Psoas muscle (tissue), 7 donors: ENCODE measurements at regions not wholly inside any gene's neighbourhood (a gene's known extent, or its start where the extent isn't known, plus 50 kb on each side); places are given as distances from the start of the nearest gene placed in this dataset.

Experiments
- ATAC-seq, 4 donors: fragments of 200-7000 bp; cut with Tn5 transposase; one replicate each; pipeline ENCODE4 v1.9.1; 2020; ENCODE audit warnings: moderate library complexity in 3 of 4, mild to moderate bottlenecking in 2 of 4
- DNase-seq, 2 donors: peaks; one replicate each; pipeline ENCODE4 v3.0.0-alpha.2; 2020
- H3K27ac ChIP-seq: fragments of 200-600 bp; one replicate; pipeline ENCODE4 v1.8.0; 2022
- H3K27me3 ChIP-seq, 3 donors: fragments of 200-600 bp in 1 of 3; one replicate each; pipeline versions ENCODE4 v1.6.1 to v1.8.0; 2013 to 2022; ENCODE audit warnings: low read length in 2 of 3, mild to moderate bottlenecking in 2 of 3, moderate library complexity in 1 of 3; ENCODE audit not compliant: insufficient read depth in 3 of 3
- H3K36me3 ChIP-seq, 2 donors: fragments of 200-600 bp in 1 of 2; one replicate each; pipeline versions ENCODE4 v1.6.1 to v1.8.0; 2013 to 2022; ENCODE audit warnings: low read depth in 1 of 2, mild to moderate bottlenecking in 1 of 2, moderate library complexity in 1 of 2; ENCODE audit not compliant: insufficient read depth in 1 of 2
- H3K4me1 ChIP-seq: fragments of 200-600 bp; one replicate; pipeline ENCODE4 v1.8.0; 2022
- H3K4me3 ChIP-seq: fragments of 200-600 bp; one replicate; pipeline ENCODE4 v1.8.0; 2022; ENCODE audit warnings: mild to moderate bottlenecking
- H3K9me3 ChIP-seq: fragments of 200-600 bp; one replicate; pipeline ENCODE4 v1.8.0; 2022
- CTCF ChIP-seq: fragments of 200-600 bp; IDR thresholded peaks from one replicate; pipeline ENCODE4 v1.8.0; 2022; ENCODE audit warnings: antibody characterized with exemption
- WGBS, 3 donors: extraction: QIAGEN DNeasy Blood & Tissue Kit; methylation state at CpG; one replicate each; pipeline versions ENCODE4 v1.1.6 to v1.1.7; 2013; 5-methylcytosine and 5-hydroxymethylcytosine counted together
- intact Hi-C, 2 donors: fragments of 100-400 bp; cut with DNase I; formaldehyde crosslinking; loops; one replicate each; pipeline versions ENCODE4 v1.11.0 to v1.14.2; 2022
- donor health status: healthy with polysubstance abuse.
- donor health status: DM: no; HTN: no; CAD: no; lungs with moderate emphysema.
- donor health status: Bipolar disorder and iron deficiency.
- donor health status: healthy.
- donor health status: DM: yes; HTN: yes; CAD: no.
- donor health status: DM: no; HTN: no; CAD: no.
- donor health status: DM: yes; HTN: yes; CAD: no.

GRCh38 chr5:149441986-149442385, 62.9 kb upstream of the IL17B start:
- no peaks in the 10 kb centered on the region for H3K9me3 ChIP-seq
- intact Hi-C loops = loop anchor here (2.0 to 5.0 kb wide), 4 partner anchors 45 to 175 kb away; no protein-coding TSS in a partner anchor
- no peak for ATAC-seq
- H3K4me1 ChIP-seq = peaks cover 22% of the 10 kb centered on the region
- H3K4me3 ChIP-seq = no peak overlapping the region
- WGBS, 3 donors = 68 to 75% (median 71%) methylated on average over 11 to 15 of the region's 15 CpGs
- no peaks in the 10 kb centered on the region for H3K36me3 ChIP-seq
- no peak for DNase-seq
- no peak for TF ChIP-seq CTCF
- no peak overlapping the region for H3K27ac ChIP-seq
- H3K27me3 ChIP-seq = no peaks in the 10 kb centered on the region

GRCh38 chr5:149441194-149441753, 62.2 kb upstream of the IL17B start:
- H3K27me3 ChIP-seq = no peaks in the 10 kb centered on the region
- no peaks in the 10 kb centered on the region for H3K36me3 ChIP-seq
- H3K4me1 ChIP-seq = peaks cover 20% of the 10 kb centered on the region
- 88 to 95% (median 93%) methylated on average over 14 of the region's 14 CpGs for WGBS, 3 donors
- DNase-seq (no peak), ATAC-seq (no peak)
- intact Hi-C loops = loop anchor here (5.0 kb wide), 2 partner anchors 121 to 176 kb away; no protein-coding TSS in a partner anchor
- no peak for TF ChIP-seq CTCF
- no peak overlapping the region for H3K27ac ChIP-seq
- no peaks in the 10 kb centered on the region for H3K9me3 ChIP-seq
- no peak overlapping the region for H3K4me3 ChIP-seq

- Histone ChIP-seq H3K36me3 (no peaks in the 10 kb centered on the region), H3K27me3 (no peaks in the 10 kb centered on the region), H3K9me3 (no peaks in the 10 kb centered on the region), H3K4me1 (peaks cover 10% of the 10 kb centered on the region), H3K27ac (no peak overlapping the region), H3K4me3 (no peak overlapping the region)
- peak; percentile 18 for TF ChIP-seq CTCF
- intact Hi-C loops = loop anchor here (5.0 to 10.0 kb wide), 3 partner anchors 122 to 177 kb away; no protein-coding TSS in a partner anchor
- 65 to 76% (median 73%) methylated on average over 8 of the region's 8 CpGs for WGBS, 3 donors
- no peak for ATAC-seq
- no peak for DNase-seq
These were observed 60.9 kb upstream of the IL17B start for GRCh38 chr5:149439899-149440542.

- no peak overlapping the region for H3K4me3 ChIP-seq
- peaks cover 10% of the 10 kb centered on the region for H3K4me1 ChIP-seq
- TF ChIP-seq CTCF = no peak
These were observed 59.6 kb upstream of the IL17B start for GRCh38 chr5:149438711-149439132.

More at GRCh38 chr5:149438711-149439132, 59.6 kb upstream of the IL17B start:
- intact Hi-C loops = loop anchor here in 1 of 2 donors (10.0 kb wide), 1 partner anchor 174 kb away; no protein-coding TSS in a partner anchor
- Histone ChIP-seq H3K27me3 (no peaks in the 10 kb centered on the region), H3K9me3 (no peaks in the 10 kb centered on the region), H3K36me3 (no peaks in the 10 kb centered on the region), H3K27ac (no peak overlapping the region)
- 82 to 90% (median 85%) methylated on average over 1 of the region's 1 CpG for WGBS, 3 donors
- no peak for DNase-seq
- no peak for ATAC-seq
